Cardiac fibroblast (primary cell): ENCODE measurements at regions not wholly inside any gene's neighbourhood (a gene's known extent, or its start where the extent isn't known, plus 50 kb on each side); places are given as distances from the start of the nearest gene placed in this dataset.
"Not testable (repeated sequence)": the region's sequence is repeated elsewhere in the genome, so short reads cannot be mapped to it uniquely, and the experiment has no call there.

Experiments used
- DNase-seq, 2 donors: peaks; one replicate each; pipeline versions ENCODE4 v3.0.0 to v3.0.0-alpha.2; 2010; ENCODE audit warnings: low read depth in 2 of 2
- H3K4me3 ChIP-seq, 2 donors: replicated peaks in 1 of 2; 1 replicate in 1 of 2; 2 replicates in 1 of 2; pipeline ENCODE4 v1.5.1; 2011; ENCODE audit warnings: low read depth in 2 of 2, low read length in 2 of 2, mild to moderate bottlenecking in 2 of 2, moderate library complexity in 1 of 2
- TF ChIP-seq, protein P1 (sequence below): IDR thresholded peaks from one replicate; pipeline ENCODE4 v1.5.1; 2011; ENCODE audit warnings: low read depth, mild to moderate bottlenecking, low read length, inconsistent platforms

DNA sequence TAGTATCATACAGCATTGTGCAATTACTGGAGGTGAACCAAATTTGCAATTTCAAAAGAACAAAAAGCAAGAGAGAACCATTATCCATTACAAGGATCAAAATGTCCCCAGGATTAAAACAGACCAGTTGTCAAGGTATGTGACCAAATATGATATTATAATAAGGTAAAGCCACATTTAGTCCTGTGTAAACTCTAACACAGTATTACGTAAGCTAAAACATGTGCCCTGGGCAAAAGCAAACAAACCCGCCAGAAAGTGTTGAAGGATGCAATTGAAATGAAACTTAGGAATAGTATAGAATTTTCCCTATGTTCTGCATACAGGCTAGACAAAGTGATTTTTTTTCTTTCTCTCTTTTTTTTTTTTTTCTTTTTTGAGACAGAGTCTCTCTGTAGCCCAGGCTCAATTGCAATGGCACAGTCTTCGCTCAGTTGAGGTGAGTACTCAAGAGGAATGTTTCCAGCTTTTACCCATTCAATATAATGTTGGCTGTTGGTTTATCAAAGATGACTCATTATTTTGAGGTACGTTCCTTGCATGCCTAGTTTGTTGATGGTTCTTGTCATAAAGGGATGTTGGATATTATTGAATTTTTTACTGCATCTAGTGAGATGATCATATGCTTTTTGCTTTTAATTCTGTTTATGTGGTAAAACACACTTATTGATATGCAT, 137.1 kb upstream of the FOXG1 start:
- H3K4me3 ChIP-seq, result no peak overlapping the region
- TF ChIP-seq, protein P1, sequence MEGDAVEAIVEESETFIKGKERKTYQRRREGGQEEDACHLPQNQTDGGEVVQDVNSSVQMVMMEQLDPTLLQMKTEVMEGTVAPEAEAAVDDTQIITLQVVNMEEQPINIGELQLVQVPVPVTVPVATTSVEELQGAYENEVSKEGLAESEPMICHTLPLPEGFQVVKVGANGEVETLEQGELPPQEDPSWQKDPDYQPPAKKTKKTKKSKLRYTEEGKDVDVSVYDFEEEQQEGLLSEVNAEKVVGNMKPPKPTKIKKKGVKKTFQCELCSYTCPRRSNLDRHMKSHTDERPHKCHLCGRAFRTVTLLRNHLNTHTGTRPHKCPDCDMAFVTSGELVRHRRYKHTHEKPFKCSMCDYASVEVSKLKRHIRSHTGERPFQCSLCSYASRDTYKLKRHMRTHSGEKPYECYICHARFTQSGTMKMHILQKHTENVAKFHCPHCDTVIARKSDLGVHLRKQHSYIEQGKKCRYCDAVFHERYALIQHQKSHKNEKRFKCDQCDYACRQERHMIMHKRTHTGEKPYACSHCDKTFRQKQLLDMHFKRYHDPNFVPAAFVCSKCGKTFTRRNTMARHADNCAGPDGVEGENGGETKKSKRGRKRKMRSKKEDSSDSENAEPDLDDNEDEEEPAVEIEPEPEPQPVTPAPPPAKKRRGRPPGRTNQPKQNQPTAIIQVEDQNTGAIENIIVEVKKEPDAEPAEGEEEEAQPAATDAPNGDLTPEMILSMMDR, result no peak
- no peak for DNase-seq

DNA sequence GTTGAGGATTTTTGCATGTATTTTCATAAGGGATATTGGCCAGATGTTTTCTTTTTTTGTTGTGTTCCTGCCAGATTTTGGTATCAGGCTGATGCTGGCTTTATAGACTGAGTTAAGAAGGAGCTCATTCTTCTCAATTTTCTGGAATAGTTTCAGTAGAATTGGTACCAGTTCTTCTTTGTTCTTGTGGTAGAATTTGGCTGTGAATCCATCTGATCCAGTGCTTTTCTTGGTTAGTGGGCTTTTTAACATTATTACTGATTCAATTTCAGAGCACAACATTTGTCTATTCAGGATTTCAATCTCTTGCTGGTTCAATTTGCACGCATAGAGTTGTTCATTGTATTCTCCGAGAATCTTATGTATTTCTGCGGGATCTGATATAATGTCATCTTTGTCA, 136.5 kb upstream of the FOXG1 start:
- DNase-seq, result no peak
- TF ChIP-seq, protein P1, result no peak
- H3K4me3 ChIP-seq, result no peak overlapping the region

DNA sequence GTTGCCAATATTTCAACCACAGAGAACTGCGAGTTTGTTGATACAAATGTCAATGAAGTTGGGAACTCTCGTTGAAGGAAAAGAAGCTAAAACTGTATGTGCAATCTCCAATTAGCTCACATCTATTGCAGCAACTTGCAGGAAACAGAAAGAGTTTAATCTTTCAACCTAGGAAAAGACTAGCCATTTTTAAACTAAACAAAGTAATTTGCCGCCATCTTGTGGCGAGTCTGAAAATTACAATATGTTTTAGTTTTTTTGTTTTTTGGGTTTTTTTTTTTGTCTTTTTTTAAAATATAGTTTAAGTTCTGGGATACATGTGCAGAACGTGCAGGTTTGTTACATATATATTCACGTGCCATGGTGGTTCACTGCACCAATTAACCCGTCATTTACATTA, 131.2 kb upstream of the FOXG1 start:
- no peak overlapping the region for H3K4me3 ChIP-seq

DNA sequence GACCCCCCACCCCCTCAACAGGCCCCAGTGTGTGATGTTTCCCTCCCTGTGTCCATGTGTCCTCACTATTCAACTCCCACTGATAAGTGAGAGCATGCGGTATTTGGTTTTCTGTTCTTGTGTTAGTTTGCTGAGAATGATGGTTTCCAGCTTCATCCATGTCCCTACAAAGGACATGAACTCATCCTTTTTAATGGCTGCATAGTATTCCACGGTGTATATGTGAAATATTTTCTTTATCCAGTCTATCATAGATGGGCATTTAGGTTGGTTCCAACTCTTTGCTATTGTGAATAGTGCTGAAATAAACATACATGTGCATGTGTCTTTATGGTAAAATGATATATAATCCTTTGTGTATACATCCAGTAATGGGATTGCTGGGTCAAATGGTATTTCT, 130.8 kb upstream of the FOXG1 start:
- DNase-seq, H3K4me3 ChIP-seq: not testable (repeated sequence)

More for the DNA sequence above, 131.2 kb upstream of the FOXG1 start:
- TF ChIP-seq, protein P1, result peak; percentile 29
- DNase-seq, result peak; percentile 65 to 72

DNA sequence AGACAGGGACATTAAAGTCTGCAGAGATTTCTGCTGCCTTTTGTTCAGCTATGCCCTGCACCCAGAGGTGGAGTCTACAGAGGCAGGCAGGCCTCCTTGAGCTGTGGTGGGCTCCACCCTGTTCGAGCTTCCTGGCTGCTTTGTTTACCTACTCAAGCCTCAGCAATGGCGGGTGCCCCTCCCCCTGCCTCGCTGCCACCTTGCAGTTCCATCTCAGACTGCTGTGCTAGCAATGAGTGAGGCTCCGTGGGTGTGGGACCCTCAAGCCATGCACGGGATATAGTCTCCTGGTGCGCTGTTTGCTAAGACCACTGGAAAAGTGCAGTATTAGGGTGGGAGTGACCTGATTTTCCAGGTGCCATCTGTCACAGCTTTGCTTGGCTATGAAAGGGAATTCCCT, 125.4 kb upstream of the FOXG1 start:
- DNase-seq, H3K4me3 ChIP-seq: not testable (repeated sequence)

DNA sequence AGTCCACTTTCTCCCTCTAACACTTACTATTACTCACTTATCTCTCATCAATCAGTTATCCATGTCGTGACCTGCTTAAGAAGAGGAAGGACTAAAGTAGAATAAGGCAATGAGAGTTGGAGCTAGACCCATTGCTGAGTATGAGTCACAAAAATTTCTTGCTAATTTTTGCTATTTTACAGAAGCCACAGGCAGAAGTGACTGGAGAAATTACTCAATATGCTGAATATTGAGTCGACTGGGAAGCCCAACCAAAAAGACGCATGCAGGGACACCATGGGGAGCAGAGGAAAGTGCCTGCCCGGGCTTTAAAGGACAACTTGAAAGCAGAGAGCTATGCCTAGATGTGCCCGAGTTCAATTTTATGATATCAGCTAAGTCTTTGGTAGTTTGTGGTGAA, 115.4 kb upstream of the FOXG1 start:
- DNase-seq, result peak in 1 of 2 donors; percentile 70
- H3K4me3 ChIP-seq, result no peak overlapping the region

DNA sequence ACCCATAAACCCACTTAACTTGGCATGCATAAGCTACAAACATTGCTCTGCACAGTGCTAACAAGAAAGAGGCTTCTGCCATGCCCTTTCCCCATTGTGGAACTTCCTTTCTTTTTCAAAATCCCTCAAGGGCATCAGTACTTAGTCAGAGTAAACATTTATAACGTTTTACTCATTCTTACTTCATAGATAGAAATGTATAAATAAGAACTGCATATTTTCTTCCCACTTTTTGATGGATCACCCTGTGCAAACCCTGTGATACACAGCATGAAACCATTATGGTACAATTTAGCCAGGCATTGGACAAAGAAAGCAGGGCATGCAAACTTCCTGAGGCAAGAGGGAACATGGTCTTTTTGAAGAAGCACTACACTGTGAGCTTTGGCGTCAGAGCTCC, 113.8 kb upstream of the FOXG1 start:
- no peak overlapping the region for H3K4me3 ChIP-seq
- TF ChIP-seq, protein P1, result no peak
- peak; percentile 34 to 70 for DNase-seq

More for the DNA sequence above, 115.4 kb upstream of the FOXG1 start:
- TF ChIP-seq, protein P1, result no peak

DNA sequence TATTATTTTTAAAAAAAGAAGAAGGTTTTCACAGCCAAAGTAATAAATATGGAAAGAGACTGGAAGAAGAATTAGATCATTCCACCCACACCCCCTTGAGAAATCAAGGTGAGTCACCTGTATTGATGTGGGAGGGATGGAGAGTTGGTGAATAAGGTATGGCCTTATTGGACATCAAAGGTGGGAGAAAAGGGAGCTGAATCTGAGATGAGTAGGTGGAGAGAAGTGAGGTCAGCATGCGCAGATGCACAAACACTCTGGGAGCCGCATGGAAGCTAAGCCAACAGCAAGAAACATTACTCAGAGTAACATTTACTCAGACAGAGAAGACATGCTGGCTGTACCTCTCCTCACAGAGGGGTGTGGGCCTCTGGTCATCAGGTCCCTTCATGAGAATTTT, 113.1 kb upstream of the FOXG1 start:
- TF ChIP-seq, protein P1, result no peak
- no peak overlapping the region for H3K4me3 ChIP-seq
- DNase-seq, result peak in 1 of 2 donors; percentile 46
